ENCODE measurements at regions not wholly inside any gene's neighbourhood (a gene's known extent, or its start where the extent isn't known, plus 50 kb on each side); places are given as distances from the start of the nearest gene placed in this dataset.

- H3K4me3 ChIP-seq (replicated peaks in 1 of 3; ENCODE audit: insufficient read depth in 1 of 3, low read depth in 1 of 3, low read length in 3 of 3), result no peak overlapping the region
- dilution Hi-C loops (cut with MboI; ENCODE audit: extremely low pct_ligation_motif_present, low sequenced_read_pairs), result no loop called here
- no peak overlapping the region for H3K9ac ChIP-seq (replicated peaks; ENCODE audit: extremely low read depth, insufficient read depth, low read length)
- FAIRE-seq (no peak), DNase-seq (ENCODE audit: low read depth, low spot score) (no peak)
- no TSS peak for BruUV-seq (replicated peaks)
- H3K9me3 ChIP-seq (replicated peaks; ENCODE audit: control insufficient read depth, insufficient read depth, low read length), result no peaks in the 10 kb centered on the region
- CTCF ChIA-PET, result no interaction called here
- H3K27me3 ChIP-seq (ENCODE audit: control insufficient read depth in 2 of 2, insufficient read depth in 2 of 2, low read length in 2 of 2), result no peaks in the 10 kb centered on the region
- H2AFZ ChIP-seq (ENCODE audit: low read depth, low read length), result no peak overlapping the region
- H3K9me1 ChIP-seq (replicated peaks; ENCODE audit: control insufficient read depth, extremely low read depth, insufficient read depth, low read length), result no peaks in the 10 kb centered on the region
- no peaks in the 10 kb centered on the region for H4K20me1 ChIP-seq (replicated peaks; ENCODE audit: control insufficient read depth, extremely low read depth, insufficient read depth, low read length)
- H3K4me1 ChIP-seq (ENCODE audit: control insufficient read depth, extremely low read depth, insufficient read depth, low read length), result no peaks in the 10 kb centered on the region
- no peaks in the 10 kb centered on the region for H3K79me2 ChIP-seq (ENCODE audit: control insufficient read depth, insufficient read depth, low read length)
- TF ChIP-seq POLR2A (IDR thresholded peaks at IDR 0.05; ENCODE audit: low read depth, low read length), result no peak
- H3K36me3 ChIP-seq (ENCODE audit: control insufficient read depth in 2 of 2, extremely low read depth in 1 of 2, insufficient read depth in 2 of 2, low read length in 2 of 2), result no peaks in the 10 kb centered on the region
- intact Hi-C loops (cut with micrococcal nuclease), result no loop called here
- H3K4me2 ChIP-seq (ENCODE audit: insufficient read depth, low read length), result no peak overlapping the region
- H3K27ac ChIP-seq (ENCODE audit: insufficient read depth, low read depth, low read length), result no peak overlapping the region
- POLR2A ChIA-PET, result no interaction called here
These were observed 288.4 kb downstream of the CLIC5 start for GRCh38 chr6:45727228-45727627.

GRCh38 chr6:45726444-45726843, 289.2 kb downstream of the CLIC5 start:
- DNase-seq (ENCODE audit: low read depth, low spot score) (no peak), FAIRE-seq (no peak)
- no peaks in the 10 kb centered on the region for H3K9me1 ChIP-seq (replicated peaks; ENCODE audit: control insufficient read depth, extremely low read depth, insufficient read depth, low read length)
- no peak overlapping the region for H3K4me2 ChIP-seq (ENCODE audit: insufficient read depth, low read length)
- H3K9me3 ChIP-seq (replicated peaks; ENCODE audit: control insufficient read depth, insufficient read depth, low read length), result no peaks in the 10 kb centered on the region
- no peaks in the 10 kb centered on the region for H4K20me1 ChIP-seq (replicated peaks; ENCODE audit: control insufficient read depth, extremely low read depth, insufficient read depth, low read length)
- intact Hi-C loops (cut with micrococcal nuclease) (no loop called here), dilution Hi-C loops (cut with MboI; ENCODE audit: extremely low pct_ligation_motif_present, low sequenced_read_pairs) (no loop called here)
- H3K27ac ChIP-seq (ENCODE audit: insufficient read depth, low read depth, low read length), result no peak overlapping the region
- no peak overlapping the region for H3K4me3 ChIP-seq (replicated peaks in 1 of 3; ENCODE audit: insufficient read depth in 1 of 3, low read depth in 1 of 3, low read length in 3 of 3)
- H2AFZ ChIP-seq (ENCODE audit: low read depth, low read length), result no peak overlapping the region
- TF ChIP-seq POLR2A (IDR thresholded peaks at IDR 0.05; ENCODE audit: low read depth, low read length) (no peak), FOS (IDR thresholded peaks at IDR 0.05; ENCODE audit: borderline replicate concordance, insufficient read depth, low read length) (no peak), MYC (IDR thresholded peaks at IDR 0.05; ENCODE audit: low read depth, low read length) (no peak), JUN (IDR thresholded peaks at IDR 0.05; ENCODE audit: borderline replicate concordance, insufficient read depth, insufficient read length, low read depth) (no peak), MAX (IDR thresholded peaks at IDR 0.05; ENCODE audit: insufficient read depth, insufficient read length) (no peak), GATA2 (IDR thresholded peaks at IDR 0.05; ENCODE audit: insufficient read depth, insufficient read length, low read depth, low read length) (no peak), POLR2AphosphoS5 (IDR thresholded peaks at IDR 0.05; ENCODE audit: insufficient read depth, low read depth, low read length) (no peak), EZH2 (IDR thresholded peaks at IDR 0.05; ENCODE audit: borderline replicate concordance, low read depth, low read length, severe bottlenecking) (no peak), CTCF (IDR thresholded peaks at IDR 0.05; ENCODE audit: extremely low read depth in 1 of 2, insufficient read depth in 1 of 2, low read depth in 1 of 2, low read length in 2 of 2) (no peak)
- H3K36me3 ChIP-seq (ENCODE audit: control insufficient read depth in 2 of 2, extremely low read depth in 1 of 2, insufficient read depth in 2 of 2, low read length in 2 of 2), result no peaks in the 10 kb centered on the region
- no peak overlapping the region for H3K9ac ChIP-seq (replicated peaks; ENCODE audit: extremely low read depth, insufficient read depth, low read length)
- POLR2A ChIA-PET, result no interaction called here
- no peaks in the 10 kb centered on the region for H3K79me2 ChIP-seq (ENCODE audit: control insufficient read depth, insufficient read depth, low read length)
- H3K27me3 ChIP-seq (ENCODE audit: control insufficient read depth in 2 of 2, insufficient read depth in 2 of 2, low read length in 2 of 2), result no peaks in the 10 kb centered on the region
- no TSS peak for BruUV-seq (replicated peaks)
- no peaks in the 10 kb centered on the region for H3K4me1 ChIP-seq (ENCODE audit: control insufficient read depth, extremely low read depth, insufficient read depth, low read length)
- CTCF ChIA-PET, result no interaction called here

Measured in endothelial cell of umbilical vein (primary cell).